H1 (cell line): ENCODE measurements at regions not wholly inside any gene's neighbourhood (a gene's known extent, or its start where the extent isn't known, plus 50 kb on each side); places are given as distances from the start of the nearest gene placed in this dataset.

ENCODE experiments used
- GABPA ChIP-seq: IDR thresholded peaks from 2 replicates; pipeline ENCODE4 v1.6.1; 2011; ENCODE audit warnings: mild to moderate bottlenecking, low read length, moderate library complexity, borderline replicate concordance; ENCODE audit not compliant: insufficient read depth

DNA sequence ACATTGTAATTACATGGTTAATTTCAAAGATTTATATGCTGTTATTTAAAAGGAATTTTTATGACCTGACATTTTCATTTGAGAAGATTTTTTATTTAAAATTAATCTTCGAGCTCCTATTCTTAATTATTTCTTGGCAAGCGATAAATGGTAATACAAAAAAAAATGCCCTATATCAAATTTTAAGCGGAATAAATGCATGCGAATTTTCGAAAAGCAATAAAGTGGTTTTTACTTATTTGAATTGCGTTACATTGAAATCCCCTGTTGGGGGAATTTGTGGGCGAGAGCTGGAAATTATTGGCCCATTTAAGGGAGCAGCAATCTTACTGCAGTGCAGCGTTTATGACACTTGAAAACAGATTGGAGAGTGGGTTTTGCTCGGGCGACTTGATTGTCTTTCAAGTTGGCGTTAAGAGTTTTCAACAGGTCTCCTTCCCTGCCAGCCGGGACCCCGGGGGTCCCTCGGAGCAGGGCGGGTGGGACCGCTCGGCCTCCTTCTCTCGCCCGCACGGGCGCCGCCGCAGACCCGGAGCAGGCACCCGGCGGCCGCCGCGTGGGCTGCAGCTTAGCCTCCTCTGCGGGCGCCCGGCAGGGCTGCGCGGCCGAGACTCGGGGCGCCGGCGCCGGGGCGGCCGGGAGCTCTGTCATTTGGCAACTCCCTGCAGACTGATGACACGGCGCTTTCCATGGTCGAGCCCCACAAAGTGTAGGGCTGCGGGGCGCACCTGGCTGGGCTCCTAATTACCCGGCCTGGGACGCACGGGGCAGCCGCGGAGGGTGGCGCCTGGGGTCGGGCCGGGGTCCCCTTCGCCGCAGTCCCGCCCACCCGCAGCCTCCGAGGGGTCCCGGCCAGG is 255.1 kb upstream of the SOX21 start (continued):
- TF ChIP-seq GABPA = peak; percentile 47; the same call in 1 of the 2 replicates
